ENCODE measurements at regions not wholly inside any gene's neighbourhood (a gene's known extent, or its start where the extent isn't known, plus 50 kb on each side); places are given as distances from the start of the nearest gene placed in this dataset.

DNA sequence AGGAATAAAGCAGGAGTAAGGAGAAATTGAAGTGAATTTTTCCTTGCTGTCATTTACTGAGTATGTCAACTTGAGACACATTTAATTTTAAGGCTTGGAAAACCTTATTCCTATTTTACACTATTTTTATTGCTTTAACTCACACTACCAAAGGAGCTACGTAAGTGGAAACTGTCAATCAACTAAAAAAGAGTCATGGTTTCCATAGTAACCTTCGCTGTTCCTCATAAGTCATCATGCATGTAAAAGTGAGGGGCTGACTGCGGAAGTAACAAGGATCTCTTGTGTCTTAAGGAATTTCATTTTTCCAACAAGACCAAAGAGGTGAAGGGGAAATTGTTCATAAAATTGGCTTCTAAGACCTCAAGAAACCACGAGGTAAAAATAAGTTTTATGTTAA lies 516.2 kb upstream of the CA10 start:
- no peaks in the 10 kb centered on the region for H3K9me2 ChIP-seq (ENCODE audit: insufficient read depth)
- H3F3A ChIP-seq (ENCODE audit: insufficient read depth, low read depth) = peaks cover 5% of the 10 kb centered on the region; the same call in 1 of the 2 replicates
- no peaks in the 10 kb centered on the region for H4K20me1 ChIP-seq (ENCODE audit: insufficient read depth)
- H3K9me3 ChIP-seq (ENCODE audit: insufficient read depth, low read depth) = peaks cover 4% of the 10 kb centered on the region
- intact Hi-C loops (cut with micrococcal nuclease; ENCODE audit: unreplicated experiment) = no loop called here
- no peaks in the 10 kb centered on the region for H3K27me3 ChIP-seq (ENCODE audit: insufficient read depth, low read depth)
- ChIA-PET CTCF (no interaction called here), POLR2A (ENCODE audit: unreplicated experiment) (no interaction called here)
- no peak overlapping the region for H3K27ac ChIP-seq
- peaks cover 13% of the 10 kb centered on the region for H3K4me1 ChIP-seq (replicated peaks; ENCODE audit: insufficient read depth)
- no peaks in the 10 kb centered on the region for H3K79me2 ChIP-seq (ENCODE audit: low read depth)
- H3K4me2 ChIP-seq = no peak overlapping the region
- H3K36me3 ChIP-seq (ENCODE audit: low read depth) = no peaks in the 10 kb centered on the region
- TF ChIP-seq, protein P1, sequence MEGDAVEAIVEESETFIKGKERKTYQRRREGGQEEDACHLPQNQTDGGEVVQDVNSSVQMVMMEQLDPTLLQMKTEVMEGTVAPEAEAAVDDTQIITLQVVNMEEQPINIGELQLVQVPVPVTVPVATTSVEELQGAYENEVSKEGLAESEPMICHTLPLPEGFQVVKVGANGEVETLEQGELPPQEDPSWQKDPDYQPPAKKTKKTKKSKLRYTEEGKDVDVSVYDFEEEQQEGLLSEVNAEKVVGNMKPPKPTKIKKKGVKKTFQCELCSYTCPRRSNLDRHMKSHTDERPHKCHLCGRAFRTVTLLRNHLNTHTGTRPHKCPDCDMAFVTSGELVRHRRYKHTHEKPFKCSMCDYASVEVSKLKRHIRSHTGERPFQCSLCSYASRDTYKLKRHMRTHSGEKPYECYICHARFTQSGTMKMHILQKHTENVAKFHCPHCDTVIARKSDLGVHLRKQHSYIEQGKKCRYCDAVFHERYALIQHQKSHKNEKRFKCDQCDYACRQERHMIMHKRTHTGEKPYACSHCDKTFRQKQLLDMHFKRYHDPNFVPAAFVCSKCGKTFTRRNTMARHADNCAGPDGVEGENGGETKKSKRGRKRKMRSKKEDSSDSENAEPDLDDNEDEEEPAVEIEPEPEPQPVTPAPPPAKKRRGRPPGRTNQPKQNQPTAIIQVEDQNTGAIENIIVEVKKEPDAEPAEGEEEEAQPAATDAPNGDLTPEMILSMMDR (conservative IDR thresholded peaks at IDR 0.05) = no peak
- no peak for TF ChIP-seq EZH2 (IDR thresholded peaks at IDR 0.05; ENCODE audit: low read depth)
- no TSS peak for BruUV-seq (replicated peaks)
- H3K4me3 ChIP-seq = no peak overlapping the region
- no peak overlapping the region for H2AFZ ChIP-seq
- DNase-seq = no peak

DNA sequence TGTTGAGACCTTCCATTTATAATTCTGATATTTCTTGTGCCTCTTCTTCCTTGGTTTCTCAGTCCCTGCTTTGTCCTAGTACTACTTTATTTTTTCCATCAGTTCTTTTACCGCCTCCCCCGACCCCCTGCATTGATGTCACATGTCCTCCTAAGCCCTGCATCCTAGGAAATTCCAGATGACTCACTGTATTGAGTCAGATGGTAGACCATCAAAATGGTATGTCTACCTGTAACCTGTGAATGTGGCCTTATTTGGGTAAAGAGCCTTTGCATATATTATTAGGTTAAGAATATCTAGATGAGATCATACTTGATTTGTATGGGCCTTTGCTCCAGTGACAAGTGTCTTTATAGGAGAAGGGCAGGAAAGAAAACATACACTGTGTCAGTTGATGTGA lies 515.3 kb upstream of the CA10 start:
- no peaks in the 10 kb centered on the region for H4K20me1 ChIP-seq (ENCODE audit: insufficient read depth)
- peaks cover 8% of the 10 kb centered on the region for H3K4me1 ChIP-seq (replicated peaks; ENCODE audit: insufficient read depth)
- peaks cover 3% of the 10 kb centered on the region; the same call in 1 of the 2 replicates for H3F3A ChIP-seq (ENCODE audit: insufficient read depth, low read depth)
- H3K27me3 ChIP-seq (ENCODE audit: insufficient read depth, low read depth) = no peaks in the 10 kb centered on the region
- H3K36me3 ChIP-seq (ENCODE audit: low read depth) = no peaks in the 10 kb centered on the region
- DNase-seq = peak in 1 of 2 experiments; percentile 70
- no peak overlapping the region for H2AFZ ChIP-seq
- no TSS peak for BruUV-seq (replicated peaks)
- H3K9me3 ChIP-seq (ENCODE audit: insufficient read depth, low read depth) = no peaks in the 10 kb centered on the region
- no peak overlapping the region for H3K4me3 ChIP-seq
- CTCF ChIA-PET = no interaction called here
- TF ChIP-seq, protein P1 (conservative IDR thresholded peaks at IDR 0.05) = no peak
- no peak for TF ChIP-seq EZH2 (IDR thresholded peaks at IDR 0.05; ENCODE audit: low read depth)
- POLR2A ChIA-PET (ENCODE audit: unreplicated experiment) = no interaction called here
- H3K4me2 ChIP-seq = no peak overlapping the region
- intact Hi-C loops (cut with micrococcal nuclease; ENCODE audit: unreplicated experiment) = no loop called here
- no peaks in the 10 kb centered on the region for H3K79me2 ChIP-seq (ENCODE audit: low read depth)
- H3K9me2 ChIP-seq (ENCODE audit: insufficient read depth) = no peaks in the 10 kb centered on the region
- no peak overlapping the region for H3K27ac ChIP-seq

DNA sequence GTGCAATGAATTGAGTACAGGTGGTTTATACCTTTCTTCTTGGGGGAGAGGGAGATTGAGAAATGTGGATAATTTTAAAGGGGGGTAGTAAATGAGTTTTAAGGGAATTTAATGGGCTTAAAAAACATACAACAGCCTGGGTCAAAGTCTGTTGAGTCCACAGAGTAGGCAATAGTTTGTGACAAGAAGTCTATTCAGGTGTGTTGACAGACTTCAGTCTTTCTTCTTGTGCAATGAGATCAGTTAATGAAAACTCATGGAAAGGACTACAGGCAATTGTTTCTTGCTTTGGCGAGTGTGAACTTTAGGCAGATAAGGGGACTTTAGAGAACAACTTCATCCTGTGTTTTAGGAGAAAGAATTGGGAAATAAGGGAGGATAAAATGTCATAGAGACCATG lies 507.8 kb upstream of the CA10 start:
- no peak overlapping the region for H2AFZ ChIP-seq
- TF ChIP-seq, protein P1 (conservative IDR thresholded peaks at IDR 0.05) = no peak
- no peak for TF ChIP-seq EZH2 (IDR thresholded peaks at IDR 0.05; ENCODE audit: low read depth)
- H3K9me3 ChIP-seq (ENCODE audit: insufficient read depth, low read depth) = no peaks in the 10 kb centered on the region
- no peak overlapping the region for H3K4me3 ChIP-seq
- H4K20me1 ChIP-seq (ENCODE audit: insufficient read depth) = no peaks in the 10 kb centered on the region
- no TSS peak for BruUV-seq (replicated peaks)
- H3K27me3 ChIP-seq (ENCODE audit: insufficient read depth, low read depth) = no peaks in the 10 kb centered on the region
- ChIA-PET POLR2A (ENCODE audit: unreplicated experiment) (no interaction called here), CTCF (no interaction called here)
- no peaks in the 10 kb centered on the region for H3F3A ChIP-seq (ENCODE audit: insufficient read depth, low read depth)
- H3K4me1 ChIP-seq (replicated peaks; ENCODE audit: insufficient read depth) = no peaks in the 10 kb centered on the region
- intact Hi-C loops (cut with micrococcal nuclease; ENCODE audit: unreplicated experiment) = no loop called here
- no peaks in the 10 kb centered on the region for H3K9me2 ChIP-seq (ENCODE audit: insufficient read depth)
- no peaks in the 10 kb centered on the region for H3K79me2 ChIP-seq (ENCODE audit: low read depth)
- no peak overlapping the region for H3K27ac ChIP-seq
- DNase-seq = no peak
- H3K36me3 ChIP-seq (ENCODE audit: low read depth) = no peaks in the 10 kb centered on the region
- no peak overlapping the region for H3K4me2 ChIP-seq
